HUES6 (cell line): ENCODE measurements at regions not wholly inside any gene's neighbourhood (a gene's known extent, or its start where the extent isn't known, plus 50 kb on each side); places are given as distances from the start of the nearest gene placed in this dataset.

ENCODE experiments used
- H3K27ac ChIP-seq: 2 replicates; pipeline ENCODE4 v1.7.0; 2013; ENCODE audit warnings: low read depth, mild to moderate bottlenecking, low read length, inconsistent platforms
- H3K27me3 ChIP-seq: 2 replicates; pipeline ENCODE4 v1.6.1; 2013; ENCODE audit warnings: low read length; ENCODE audit not compliant: control insufficient read depth, insufficient read depth
- H3K36me3 ChIP-seq: 2 replicates; pipeline ENCODE4 v1.6.1; 2013; ENCODE audit warnings: low read length; ENCODE audit not compliant: control insufficient read depth, insufficient read depth
- H3K4me1 ChIP-seq: 2 replicates; pipeline ENCODE4 v1.6.1; 2013; ENCODE audit warnings: low read length; ENCODE audit not compliant: control insufficient read depth, insufficient read depth
- H3K4me3 ChIP-seq: 2 replicates; pipeline ENCODE4 v1.5.1; 2013; ENCODE audit warnings: low read depth, low read length
- H3K9ac ChIP-seq: one replicate; pipeline ENCODE4 v1.6.1; 2013; ENCODE audit warnings: mild to moderate bottlenecking, low read length
- H3K9me3 ChIP-seq: 2 replicates; pipeline ENCODE4 v1.6.1; 2013; ENCODE audit warnings: low read depth, low read length; ENCODE audit not compliant: control insufficient read depth, insufficient read depth

DNA sequence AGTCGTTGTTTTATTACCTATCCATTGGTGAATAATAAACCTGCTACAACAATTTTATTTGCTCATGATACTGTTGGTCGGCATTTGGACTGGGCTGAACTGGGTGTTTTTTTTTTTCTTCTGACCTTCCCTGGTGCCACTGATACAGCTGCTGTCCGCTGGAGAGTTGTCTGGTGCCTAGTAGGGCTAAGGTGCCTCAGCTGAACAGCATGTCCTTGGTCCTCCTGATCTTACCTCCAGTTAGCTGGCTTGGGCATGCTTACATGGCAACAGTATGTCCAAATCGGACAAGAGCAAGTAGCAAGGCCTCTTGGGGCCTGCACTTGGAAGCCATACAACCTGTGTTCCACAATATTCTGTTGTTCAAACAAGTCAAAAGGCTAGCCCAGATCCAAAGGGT, 563.4 kb downstream of the BMP2 start:
- H3K27ac ChIP-seq = no peak overlapping the region
- H3K36me3 ChIP-seq = no peaks in the 10 kb centered on the region
- no peaks in the 10 kb centered on the region for H3K27me3 ChIP-seq
- H3K9ac ChIP-seq = no peak overlapping the region
- no peak overlapping the region for H3K4me3 ChIP-seq
- no peaks in the 10 kb centered on the region for H3K4me1 ChIP-seq
- no peaks in the 10 kb centered on the region for H3K9me3 ChIP-seq

DNA sequence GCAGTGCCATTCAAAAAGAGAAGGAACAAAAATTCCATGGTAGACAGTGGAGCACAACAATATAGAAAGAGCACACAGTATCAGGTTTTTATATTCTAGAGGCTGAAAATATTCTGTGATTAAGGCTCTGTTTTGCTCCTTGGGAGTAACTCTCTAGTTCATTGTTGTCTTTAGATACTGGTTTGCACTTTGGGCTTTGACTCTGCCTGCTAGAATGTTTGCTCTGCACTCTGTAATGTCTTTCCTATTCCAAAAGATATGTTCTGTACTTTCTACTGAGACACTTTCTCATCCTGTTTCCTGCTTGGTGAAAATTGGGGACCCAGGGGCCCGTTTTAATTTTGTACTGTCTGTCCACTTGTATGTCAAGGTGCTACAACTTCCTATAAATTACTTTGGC, 564.7 kb downstream of the BMP2 start:
- no peaks in the 10 kb centered on the region for H3K4me1 ChIP-seq
- no peak overlapping the region for H3K27ac ChIP-seq
- H3K27me3 ChIP-seq = no peaks in the 10 kb centered on the region
- no peaks in the 10 kb centered on the region for H3K9me3 ChIP-seq
- no peak overlapping the region for H3K4me3 ChIP-seq
- H3K36me3 ChIP-seq = no peaks in the 10 kb centered on the region
- H3K9ac ChIP-seq = no peak overlapping the region

DNA sequence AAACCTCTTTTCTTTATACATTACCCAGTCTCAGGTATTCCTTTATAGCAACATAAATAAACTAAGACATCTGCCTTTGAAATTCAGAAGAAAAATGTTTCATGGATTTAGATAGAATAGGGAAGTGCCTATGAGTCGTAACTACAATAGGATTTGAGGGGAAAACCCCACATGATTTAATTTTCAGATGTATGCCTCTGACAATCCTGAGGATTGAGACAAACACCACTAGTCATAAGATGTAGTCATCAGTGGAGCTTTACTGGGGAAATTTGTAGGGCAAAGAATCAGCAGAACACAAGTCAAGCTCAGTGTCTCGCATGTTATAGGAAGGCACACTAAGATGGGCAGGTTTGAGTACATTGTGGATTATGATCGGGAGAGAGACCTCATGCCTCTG, 566.4 kb downstream of the BMP2 start:
- no peak overlapping the region for H3K9ac ChIP-seq
- no peaks in the 10 kb centered on the region for H3K36me3 ChIP-seq
- no peak overlapping the region for H3K4me3 ChIP-seq
- no peaks in the 10 kb centered on the region for H3K27me3 ChIP-seq
- no peak overlapping the region for H3K27ac ChIP-seq
- H3K4me1 ChIP-seq = no peaks in the 10 kb centered on the region
- H3K9me3 ChIP-seq = no peaks in the 10 kb centered on the region

- Histone ChIP-seq H3K9me3 (no peaks in the 10 kb centered on the region), H3K27ac (no peak overlapping the region), H3K4me1 (no peaks in the 10 kb centered on the region), H3K27me3 (no peaks in the 10 kb centered on the region), H3K36me3 (no peaks in the 10 kb centered on the region), H3K9ac (no peak overlapping the region), H3K4me3 (no peak overlapping the region)
Observed at GRCh38 chr20:7346026-7346425, 578.5 kb downstream of the BMP2 start.

DNA sequence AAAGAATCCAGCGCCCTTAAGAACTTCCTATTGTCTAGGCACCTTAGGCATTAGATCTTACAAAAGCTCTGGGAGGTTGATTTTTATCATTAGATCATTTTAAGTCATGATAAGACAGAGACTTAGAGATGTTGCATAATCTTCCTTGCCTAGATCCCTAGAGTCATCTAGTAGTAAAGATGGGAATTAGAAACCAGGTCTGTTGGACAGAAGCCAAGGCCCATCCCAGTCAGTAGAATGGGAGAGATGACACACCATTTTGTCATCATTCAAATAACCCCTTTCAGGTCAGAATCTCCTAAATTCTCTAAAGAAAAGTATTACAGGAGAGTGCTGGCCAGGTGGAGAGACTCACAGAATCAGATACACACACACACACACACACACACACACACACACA, 579.1 kb downstream of the BMP2 start:
- H3K9me3 ChIP-seq = no peaks in the 10 kb centered on the region
- no peaks in the 10 kb centered on the region for H3K27me3 ChIP-seq
- H3K4me1 ChIP-seq = no peaks in the 10 kb centered on the region
- no peak overlapping the region for H3K9ac ChIP-seq
- H3K4me3 ChIP-seq = no peak overlapping the region
- no peaks in the 10 kb centered on the region for H3K36me3 ChIP-seq
- no peak overlapping the region for H3K27ac ChIP-seq

DNA sequence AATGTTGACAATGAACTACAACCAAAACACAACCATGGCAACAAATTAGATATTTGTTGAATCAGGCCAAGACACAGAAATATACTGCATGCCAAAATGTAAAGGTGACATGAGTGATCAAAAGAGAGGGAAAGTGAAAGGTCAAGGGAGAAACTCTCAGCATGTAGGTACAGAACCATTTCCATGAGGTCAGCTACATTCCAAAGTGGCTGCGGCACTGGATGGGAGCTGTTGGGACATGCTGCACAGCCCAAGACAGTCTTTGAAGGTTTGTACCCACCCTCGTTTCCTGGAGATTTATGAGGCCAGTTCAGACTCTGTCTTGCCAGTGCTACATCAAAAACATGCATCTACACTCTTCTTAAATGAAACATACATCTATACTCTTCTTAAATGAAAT, 579.9 kb downstream of the BMP2 start:
- H3K27me3 ChIP-seq = no peaks in the 10 kb centered on the region
- no peaks in the 10 kb centered on the region for H3K36me3 ChIP-seq
- no peak overlapping the region for H3K4me3 ChIP-seq
- no peaks in the 10 kb centered on the region for H3K4me1 ChIP-seq
- no peak overlapping the region for H3K9ac ChIP-seq
- no peaks in the 10 kb centered on the region for H3K9me3 ChIP-seq
- no peak overlapping the region for H3K27ac ChIP-seq

- Histone ChIP-seq H3K4me1 (no peaks in the 10 kb centered on the region), H3K36me3 (no peaks in the 10 kb centered on the region), H3K27me3 (no peaks in the 10 kb centered on the region), H3K4me3 (no peak overlapping the region), H3K9me3 (no peaks in the 10 kb centered on the region), H3K9ac (no peak overlapping the region), H3K27ac (no peak overlapping the region)
Observed at GRCh38 chr20:7348253-7348652, 580.8 kb downstream of the BMP2 start.

- Histone ChIP-seq H3K4me3 (no peak overlapping the region), H3K27me3 (no peaks in the 10 kb centered on the region), H3K36me3 (no peaks in the 10 kb centered on the region), H3K4me1 (no peaks in the 10 kb centered on the region), H3K9me3 (no peaks in the 10 kb centered on the region), H3K27ac (no peak overlapping the region), H3K9ac (no peak overlapping the region)
Observed at GRCh38 chr20:7352165-7352564, 584.7 kb downstream of the BMP2 start.

GRCh38 chr20:7355051-7355450, 585.2 kb downstream of the HAO1 start:
- Histone ChIP-seq H3K27me3 (no peaks in the 10 kb centered on the region), H3K27ac (no peak overlapping the region), H3K4me3 (no peak overlapping the region), H3K9ac (no peak overlapping the region), H3K36me3 (no peaks in the 10 kb centered on the region), H3K4me1 (no peaks in the 10 kb centered on the region), H3K9me3 (no peaks in the 10 kb centered on the region)

DNA sequence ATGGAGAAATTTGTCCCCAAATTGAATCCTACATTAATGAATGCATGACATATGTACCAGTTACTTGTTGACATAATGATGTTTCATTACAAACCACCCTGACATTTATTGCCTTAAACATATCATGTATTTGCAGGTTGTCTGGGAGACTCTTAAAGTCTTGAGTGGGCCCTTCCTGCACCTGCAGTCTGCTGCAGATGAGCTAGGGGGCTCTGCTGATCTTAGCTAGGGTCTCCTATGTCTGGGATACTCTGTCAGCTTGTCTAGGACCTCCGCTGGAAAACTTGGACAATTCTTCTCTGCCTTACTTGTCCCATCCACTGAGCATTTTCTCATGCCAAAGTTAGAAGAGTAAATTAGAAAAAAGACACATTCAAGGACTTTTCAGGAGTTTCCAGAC, 581.6 kb downstream of the HAO1 start:
- Histone ChIP-seq H3K4me1 (0 out of 2 replicates have a peak, but pooled peaks cover 3% of the 10 kb centered on the region), H3K27ac (no peak overlapping the region), H3K4me3 (no peak overlapping the region), H3K36me3 (no peaks in the 10 kb centered on the region), H3K9me3 (peaks cover 3% of the 10 kb centered on the region; the same call in 1 of the 2 replicates), H3K9ac (no peak overlapping the region), H3K27me3 (no peaks in the 10 kb centered on the region)

GRCh38 chr20:7359739-7360138, 580.5 kb downstream of the HAO1 start:
- Histone ChIP-seq H3K27ac (no peak overlapping the region), H3K9ac (no peak overlapping the region), H3K9me3 (peaks cover 5% of the 10 kb centered on the region; the same call in 1 of the 2 replicates), H3K4me3 (no peak overlapping the region), H3K4me1 (0 out of 2 replicates have a peak, but pooled peaks cover 3% of the 10 kb centered on the region), H3K36me3 (no peaks in the 10 kb centered on the region), H3K27me3 (no peaks in the 10 kb centered on the region)

GRCh38 chr20:7361321-7361720, 578.9 kb downstream of the HAO1 start:
- no peaks in the 10 kb centered on the region for H3K27me3 ChIP-seq

More at GRCh38 chr20:7361321-7361720, 578.9 kb downstream of the HAO1 start:
- Histone ChIP-seq H3K36me3 (no peaks in the 10 kb centered on the region), H3K4me1 (0 out of 2 replicates have a peak, but pooled peaks cover 3% of the 10 kb centered on the region), H3K27ac (no peak overlapping the region), H3K4me3 (no peak overlapping the region), H3K9ac (no peak overlapping the region), H3K9me3 (peaks cover 12% of the 10 kb centered on the region; the same call in 1 of the 2 replicates)
